Inflammatory macrophage treated with lipopolysaccharide for 1 hour (primary cell): ENCODE measurements at regions not wholly inside any gene's neighbourhood (a gene's known extent, or its start where the extent isn't known, plus 50 kb on each side); places are given as distances from the start of the nearest gene placed in this dataset.

Source experiments
- DNase-seq, 2 donors: peaks; one replicate each; pipeline ENCODE4 v3.0.0-alpha.2; 2020 to 2022

GRCh38 chr19:23855676-23856075 is 59.0 kb upstream of the ZNF726 start:
- no peak for DNase-seq

- DNase-seq = no peak
Observed at GRCh38 chr19:23851966-23852365, 62.7 kb upstream of the ZNF726 start.

DNA sequence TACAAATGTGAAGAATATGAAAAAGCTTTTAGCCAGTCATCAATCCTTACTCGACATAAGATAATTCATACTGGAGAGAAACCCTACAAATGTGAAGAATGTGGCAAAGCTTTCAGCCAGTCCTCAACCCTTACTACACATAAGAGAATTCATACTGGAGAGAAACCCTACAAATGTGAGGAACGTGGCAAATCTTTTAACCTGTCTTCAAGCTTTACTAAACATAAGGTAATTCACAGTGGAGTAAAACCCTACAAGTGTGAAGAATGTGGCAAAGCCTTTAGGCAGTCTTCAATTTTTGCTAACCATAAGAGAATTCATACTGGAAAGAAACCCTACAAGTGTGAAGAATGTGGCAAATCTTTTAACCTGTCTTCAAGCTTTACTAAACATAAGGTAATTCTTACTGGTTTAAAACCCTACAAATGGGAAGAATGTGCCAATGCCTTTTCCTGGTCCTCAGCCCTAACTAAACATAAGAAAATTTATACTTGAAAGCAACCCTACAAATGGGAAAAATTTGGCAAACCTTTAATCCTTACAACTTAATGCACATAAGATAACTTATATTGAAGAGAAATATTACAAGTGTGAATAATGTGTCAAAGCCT is 74.1 kb upstream of the ZNF681 start:
- no peak for DNase-seq

DNA sequence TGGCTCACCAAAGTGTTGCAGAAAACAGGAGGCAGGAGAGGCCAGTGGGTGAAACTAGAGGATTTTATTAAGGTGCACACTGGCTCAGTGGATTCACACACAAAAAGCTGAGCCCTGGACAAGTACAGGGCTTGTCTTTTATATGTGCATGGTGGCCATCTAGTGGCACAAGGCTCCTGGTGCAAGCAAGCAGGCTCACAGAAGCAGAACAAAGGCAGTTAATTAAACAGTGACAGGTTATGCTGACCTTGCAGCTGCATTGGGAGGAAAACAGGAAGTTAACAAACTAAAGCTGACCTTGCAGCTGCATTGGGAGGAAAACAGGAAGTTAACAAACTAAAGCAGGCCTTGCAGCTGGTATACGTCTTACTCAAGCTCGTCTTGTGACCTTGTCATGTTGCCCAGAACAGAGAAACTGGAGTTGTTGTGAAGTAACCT is 65.3 kb upstream of the ZNF681 start:
- peak in 1 of 2 donors; percentile 9 for DNase-seq

- DNase-seq = no peak
Observed at GRCh38 chr19:23822735-23823134, 64.0 kb upstream of the ZNF681 start.

DNA sequence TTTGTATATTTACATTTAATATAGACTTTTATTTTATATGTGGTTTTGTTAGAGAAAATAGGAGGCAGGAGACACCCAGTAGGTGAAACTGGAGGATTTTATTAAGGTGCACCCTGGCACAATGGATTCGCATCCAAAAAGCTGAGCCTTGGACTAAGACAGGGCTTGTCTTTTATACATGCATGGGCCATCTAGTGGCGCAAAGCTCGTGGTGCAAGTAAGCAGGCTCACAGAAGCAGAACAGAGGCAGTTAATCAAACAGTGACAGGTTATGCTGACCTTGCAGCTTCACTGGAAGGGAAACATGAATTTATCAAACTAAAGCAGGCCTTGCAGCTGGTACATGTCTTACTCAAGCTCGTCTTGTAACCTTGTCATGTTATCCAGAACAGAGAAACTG is 58.8 kb upstream of the ZNF681 start:
- DNase-seq = no peak

GRCh38 chr19:23810496-23810895 is 51.8 kb upstream of the ZNF681 start:
- no peak for DNase-seq
